ENCODE measurements at regions not wholly inside any gene's neighbourhood (a gene's known extent, or its start where the extent isn't known, plus 50 kb on each side); places are given as distances from the start of the nearest gene placed in this dataset.

DNA sequence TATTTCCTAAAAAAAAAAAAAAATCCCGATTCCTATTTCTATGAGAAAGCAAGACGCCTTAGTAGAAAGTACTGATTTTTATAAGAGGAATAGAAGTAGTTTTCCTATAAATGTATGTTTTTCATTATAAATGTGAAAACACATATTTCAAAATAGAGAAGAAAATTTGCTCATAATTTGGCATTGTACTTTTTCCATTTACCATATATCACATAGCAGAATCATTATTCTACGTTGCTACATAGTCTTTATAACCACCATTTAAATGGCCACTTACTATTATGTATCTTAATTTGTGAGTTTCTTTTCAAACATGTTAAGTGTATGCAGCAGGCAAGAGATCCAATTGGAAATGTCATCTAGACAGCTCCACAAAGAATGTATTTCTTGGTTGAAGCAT lies 99.0 kb downstream of the CCDC34 start:
- no TSS peak for BruUV-seq (replicated peaks)

GRCh38 chr11:27263046-27263445 lies 100.0 kb downstream of the CCDC34 start:
- BruUV-seq (replicated peaks): no TSS peak
- in situ Hi-C loops (cut with MboI): no loop called here
- ATAC-seq: no peak

More for the DNA sequence above, 99.0 kb downstream of the CCDC34 start:
- no peak overlapping the region for H3K9ac ChIP-seq (ENCODE audit: insufficient read depth in 1 of 2, low read depth in 2 of 2, low read length in 2 of 2)
- H3K4me3 ChIP-seq: no peak overlapping the region
- no peaks in the 10 kb centered on the region for H4K20me1 ChIP-seq (replicated peaks; ENCODE audit: control insufficient read depth, insufficient read depth, low read length)
- no peaks in the 10 kb centered on the region for H3K9me1 ChIP-seq (ENCODE audit: control insufficient read depth, insufficient read depth, low read length)
- H3K27me3 ChIP-seq (ENCODE audit: control insufficient read depth in 2 of 2, insufficient read depth in 2 of 2, low read length in 2 of 2): peaks cover 2 to 3% of the 10 kb centered on the region in 2 experiments; a peak in 2 of 5 replicates
- intact Hi-C loops (cut with micrococcal nuclease): no loop called here
- 2% methylated on average over 3 of the region's 3 CpGs for WGBS (ENCODE audit: insufficient coverage, low coverage, missing lambda C conversion rate)
- POLR2A ChIA-PET: no interaction called here
- H3K79me2 ChIP-seq (ENCODE audit: control insufficient read depth, insufficient read depth, low read length): no peaks in the 10 kb centered on the region
- no peaks in the 10 kb centered on the region for H3K4me1 ChIP-seq (replicated peaks in 1 of 2; ENCODE audit: control insufficient read depth in 2 of 2, insufficient read depth in 2 of 2, low read length in 2 of 2)
- no peaks in the 10 kb centered on the region for H3K9me3 ChIP-seq (replicated peaks; ENCODE audit: control insufficient read depth, insufficient read depth, low read depth, low read length)
- H3K4me2 ChIP-seq (ENCODE audit: insufficient read depth, low read length): no peak overlapping the region
- H3K27ac ChIP-seq (ENCODE audit: extremely low read depth, low read depth, low read length): no peak overlapping the region
- TF ChIP-seq RCOR1 (IDR thresholded peaks at IDR 0.05; ENCODE audit: borderline replicate concordance in 1 of 2, low read depth in 2 of 2, low read length in 2 of 2) (no peak), ZSCAN32 (CRISPR knock-in tag; IDR thresholded peaks at IDR 0.05) (no peak), ZFX (CRISPR knock-in tag; IDR thresholded peaks at IDR 0.05) (no peak), CEBPB (tag; IDR thresholded peaks at IDR 0.05) (no peak), ZNF280A (IDR thresholded peaks at IDR 0.05; ENCODE audit: low read depth, partially characterized antibody) (no peak)
- no peak overlapping the region for H2AFZ ChIP-seq (ENCODE audit: low read depth, low read length)
- DNase-seq (ENCODE audit: extremely low read depth in 1 of 4, low spot score in 3 of 4) (no peak), ATAC-seq (no peak), FAIRE-seq (no peak)
- in situ Hi-C loops (cut with MboI): no loop called here
- CTCF ChIA-PET (ENCODE audit: low intra/inter-chr PET ratio): no interaction called here
- H3K36me3 ChIP-seq (ENCODE audit: control insufficient read depth, insufficient read depth, low read length): no peaks in the 10 kb centered on the region

More at GRCh38 chr11:27263046-27263445, 100.0 kb downstream of the CCDC34 start:
- DNase-seq (ENCODE audit: extremely low read depth in 1 of 4, low spot score in 3 of 4): no peak
- H3K9me1 ChIP-seq (ENCODE audit: control insufficient read depth, insufficient read depth, low read length): no peaks in the 10 kb centered on the region
- H3K4me3 ChIP-seq: no peak overlapping the region
- no peaks in the 10 kb centered on the region for H3K4me1 ChIP-seq (replicated peaks in 1 of 2; ENCODE audit: control insufficient read depth in 2 of 2, insufficient read depth in 2 of 2, low read length in 2 of 2)
- peaks cover 2 to 3% of the 10 kb centered on the region in 2 experiments; a peak in 2 of 5 replicates for H3K27me3 ChIP-seq (ENCODE audit: control insufficient read depth in 2 of 2, insufficient read depth in 2 of 2, low read length in 2 of 2)
- ChIA-PET POLR2A (interaction anchor here (0.9 kb wide), 1 partner anchor 20 kb away, joined by 3 read pairs; no protein-coding TSS in a partner anchor), CTCF (ENCODE audit: low intra/inter-chr PET ratio) (interaction anchor here (0.6 kb wide), 1 partner anchor 190 kb away, joined by 5 read pairs; no protein-coding TSS in a partner anchor)
- no peak overlapping the region for H3K27ac ChIP-seq (ENCODE audit: extremely low read depth, low read depth, low read length)
- H3K9ac ChIP-seq (ENCODE audit: insufficient read depth in 1 of 2, low read depth in 2 of 2, low read length in 2 of 2): no peak overlapping the region
- no peak overlapping the region for H2AFZ ChIP-seq (ENCODE audit: low read depth, low read length)
- H3K36me3 ChIP-seq (ENCODE audit: control insufficient read depth, insufficient read depth, low read length): no peaks in the 10 kb centered on the region
- no peaks in the 10 kb centered on the region for H4K20me1 ChIP-seq (replicated peaks; ENCODE audit: control insufficient read depth, insufficient read depth, low read length)
- no peak overlapping the region for H3K4me2 ChIP-seq (ENCODE audit: insufficient read depth, low read length)
- FAIRE-seq: no peak
- TF ChIP-seq, protein P1, sequence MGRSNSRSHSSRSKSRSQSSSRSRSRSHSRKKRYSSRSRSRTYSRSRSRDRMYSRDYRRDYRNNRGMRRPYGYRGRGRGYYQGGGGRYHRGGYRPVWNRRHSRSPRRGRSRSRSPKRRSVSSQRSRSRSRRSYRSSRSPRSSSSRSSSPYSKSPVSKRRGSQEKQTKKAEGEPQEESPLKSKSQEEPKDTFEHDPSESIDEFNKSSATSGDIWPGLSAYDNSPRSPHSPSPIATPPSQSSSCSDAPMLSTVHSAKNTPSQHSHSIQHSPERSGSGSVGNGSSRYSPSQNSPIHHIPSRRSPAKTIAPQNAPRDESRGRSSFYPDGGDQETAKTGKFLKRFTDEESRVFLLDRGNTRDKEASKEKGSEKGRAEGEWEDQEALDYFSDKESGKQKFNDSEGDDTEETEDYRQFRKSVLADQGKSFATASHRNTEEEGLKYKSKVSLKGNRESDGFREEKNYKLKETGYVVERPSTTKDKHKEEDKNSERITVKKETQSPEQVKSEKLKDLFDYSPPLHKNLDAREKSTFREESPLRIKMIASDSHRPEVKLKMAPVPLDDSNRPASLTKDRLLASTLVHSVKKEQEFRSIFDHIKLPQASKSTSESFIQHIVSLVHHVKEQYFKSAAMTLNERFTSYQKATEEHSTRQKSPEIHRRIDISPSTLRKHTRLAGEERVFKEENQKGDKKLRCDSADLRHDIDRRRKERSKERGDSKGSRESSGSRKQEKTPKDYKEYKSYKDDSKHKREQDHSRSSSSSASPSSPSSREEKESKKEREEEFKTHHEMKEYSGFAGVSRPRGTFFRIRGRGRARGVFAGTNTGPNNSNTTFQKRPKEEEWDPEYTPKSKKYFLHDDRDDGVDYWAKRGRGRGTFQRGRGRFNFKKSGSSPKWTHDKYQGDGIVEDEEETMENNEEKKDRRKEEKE (IDR thresholded peaks at IDR 0.05; ENCODE audit: borderline replicate concordance in 1 of 2, control insufficient read depth in 1 of 2, low read depth in 2 of 2, low read length in 1 of 2): no peak
- no peaks in the 10 kb centered on the region for H3K79me2 ChIP-seq (ENCODE audit: control insufficient read depth, insufficient read depth, low read length)
- intact Hi-C loops (cut with micrococcal nuclease): no loop called here
- H3K9me3 ChIP-seq (replicated peaks; ENCODE audit: control insufficient read depth, insufficient read depth, low read depth, low read length): no peaks in the 10 kb centered on the region

Measured in K562 (cell line).